Endothelial cell of umbilical vein (primary cell): ENCODE measurements at regions not wholly inside any gene's neighbourhood (a gene's known extent, or its start where the extent isn't known, plus 50 kb on each side); places are given as distances from the start of the nearest gene placed in this dataset.

Experiments
- BruUV-seq: library from RNA; stranded (reverse); fragments of 400-500 nt; replicated peaks from 2 replicates; lab custom pipeline; 2021; lab: Mats Ljungman, UMichigan
- CTCF ChIA-PET: fragments of 300-600, 350-600 bp; sonication (Branson Sonifier 250); formaldehyde crosslinking; loops from one replicate; lab custom pipeline; 2021; ENCODE audit warnings: antibody characterized with exemption, inconsistent platforms; lab: Charles Lee
- POLR2A ChIA-PET: fragments of 300-600, 350-600 bp; sonication (Branson Sonifier 250); formaldehyde crosslinking; loops from one replicate; lab custom pipeline; 2021; ENCODE audit warnings: antibody characterized with exemption, inconsistent platforms; lab: Charles Lee
- DNase-seq: peaks from one replicate; pipeline ENCODE4 v3.0.0-alpha.2; 2011; ENCODE audit warnings: low read depth, low spot score
- FAIRE-seq: peaks from 2 replicates; lab custom pipeline; 2011; peaks lifted over from hg19 to GRCh38; lab: Jason Lieb, UNC
- H2AFZ ChIP-seq: 2 replicates; pipeline ENCODE4 v1.6.0; 2012; ENCODE audit warnings: low read depth, low read length, control low read depth, inconsistent platforms
- H3K27ac ChIP-seq: 2 replicates; pipeline ENCODE4 v1.5.1; 2011; ENCODE audit warnings: low read depth, mild to moderate bottlenecking, control low read depth, low read length, moderate library complexity; ENCODE audit not compliant: insufficient read depth
- H3K27me3 ChIP-seq, 2 experiments: 2 replicates each; pipeline versions ENCODE4 v1.6.0 to v1.6.1; 2011; ENCODE audit warnings: low read length in 2 of 2, mixed read lengths in 1 of 2; ENCODE audit not compliant: control insufficient read depth in 2 of 2, insufficient read depth in 2 of 2
- H3K36me3 ChIP-seq, 2 experiments: 2 replicates in 1 of 2; 3 replicates in 1 of 2; pipeline ENCODE4 v1.5.1; 2011; ENCODE audit warnings: low read length in 2 of 2, mild to moderate bottlenecking in 1 of 2, moderate library complexity in 1 of 2; ENCODE audit not compliant: control insufficient read depth in 2 of 2, insufficient read depth in 2 of 2; ENCODE audit errors: extremely low read depth in 1 of 2
- H3K4me1 ChIP-seq: 3 replicates; pipeline ENCODE4 v1.5.1; 2011; ENCODE audit warnings: mild to moderate bottlenecking, low read length; ENCODE audit not compliant: control insufficient read depth, insufficient read depth; ENCODE audit errors: extremely low read depth
- H3K4me2 ChIP-seq: 2 replicates; pipeline ENCODE4 v1.6.1; 2011; ENCODE audit warnings: low read length, control low read depth, mixed read lengths; ENCODE audit not compliant: insufficient read depth
- H3K4me3 ChIP-seq, 3 experiments: fragments of 200-600 bp in 1 of 3; sonication (generic), shearing (Covaris generic) in 1 of 3; replicated peaks in 1 of 3; 2 replicates each; pipeline ENCODE4 v1.5.1; 2011 to 2016; ENCODE audit warnings: control low read depth in 3 of 3, low read length in 3 of 3, mild to moderate bottlenecking in 2 of 3, inconsistent platforms in 1 of 3, low read depth in 1 of 3, moderate library complexity in 1 of 3; ENCODE audit not compliant: insufficient read depth in 1 of 3
- H3K79me2 ChIP-seq: 2 replicates; pipeline ENCODE4 v1.6.0; 2012; ENCODE audit warnings: low read length, inconsistent platforms; ENCODE audit not compliant: control insufficient read depth, insufficient read depth
- H3K9ac ChIP-seq: replicated peaks from 2 replicates; pipeline ENCODE3; 2011; ENCODE audit warnings: low read length, control low read depth; ENCODE audit not compliant: insufficient read depth; ENCODE audit errors: extremely low read depth
- H3K9me1 ChIP-seq: replicated peaks from 3 replicates; pipeline ENCODE4 v1.6.0; 2011; ENCODE audit warnings: mild to moderate bottlenecking, low read length; ENCODE audit not compliant: control insufficient read depth, insufficient read depth; ENCODE audit errors: extremely low read depth
- H3K9me3 ChIP-seq: replicated peaks from 2 replicates; pipeline ENCODE4 v1.5.1; 2012; ENCODE audit warnings: low read length, inconsistent platforms; ENCODE audit not compliant: control insufficient read depth, insufficient read depth
- H4K20me1 ChIP-seq: replicated peaks from 2 replicates; pipeline ENCODE3; 2011; ENCODE audit warnings: mild to moderate bottlenecking, low read length; ENCODE audit not compliant: control insufficient read depth, insufficient read depth; ENCODE audit errors: extremely low read depth
- CTCF ChIP-seq, 2 donors: IDR thresholded peaks; 1 replicate in 1 of 2; 2 replicates in 1 of 2; pipeline ENCODE4 v1.5.1; 2011; ENCODE audit warnings: low read length in 2 of 2, mild to moderate bottlenecking in 2 of 2, moderate library complexity in 2 of 2, control low read depth in 1 of 2, inconsistent platforms in 1 of 2, low read depth in 1 of 2; ENCODE audit not compliant: insufficient read depth in 1 of 2; ENCODE audit errors: extremely low read depth in 1 of 2
- EZH2 ChIP-seq: IDR thresholded peaks from 2 replicates; pipeline ENCODE4 v1.6.1; 2012; ENCODE audit warnings: borderline replicate concordance, low read depth, mild to moderate bottlenecking, moderate library complexity, low read length, inconsistent platforms; ENCODE audit not compliant: severe bottlenecking
- FOS ChIP-seq: IDR thresholded peaks from 2 replicates; pipeline ENCODE4 v1.6.1; 2011; ENCODE audit warnings: mild to moderate bottlenecking, low read length, moderate library complexity, borderline replicate concordance; ENCODE audit not compliant: insufficient read depth
- GATA2 ChIP-seq: IDR thresholded peaks from 2 replicates; pipeline ENCODE4 v1.7.0; 2011; ENCODE audit warnings: low read depth, mild to moderate bottlenecking, moderate library complexity, mixed read lengths, low read length; ENCODE audit not compliant: insufficient read length, insufficient read depth
- JUN ChIP-seq: IDR thresholded peaks from 2 replicates; pipeline ENCODE4 v1.6.1; 2011; ENCODE audit warnings: borderline replicate concordance, low read depth; ENCODE audit not compliant: insufficient read length, insufficient read depth
- MAX ChIP-seq: IDR thresholded peaks from 2 replicates; pipeline ENCODE4 v1.6.1; 2011; ENCODE audit not compliant: insufficient read depth, insufficient read length
- MYC ChIP-seq: IDR thresholded peaks from one replicate; pipeline ENCODE4 v1.6.1; 2011; ENCODE audit warnings: mild to moderate bottlenecking, low read depth, low read length
- POLR2A ChIP-seq: IDR thresholded peaks from 2 replicates; pipeline ENCODE4 v1.6.1; 2012; ENCODE audit warnings: low read depth, mild to moderate bottlenecking, control low read depth, low read length
- POLR2AphosphoS5 ChIP-seq: IDR thresholded peaks from 2 replicates; pipeline ENCODE4 v1.6.1; 2012; ENCODE audit warnings: low read depth, mild to moderate bottlenecking, control low read depth, low read length, moderate library complexity; ENCODE audit not compliant: insufficient read depth
- dilution Hi-C: fragments of 300-500 bp; cut with MboI; formaldehyde crosslinking; loops from one replicate; pipeline ENCODE4 v1.15.0; 2019; ENCODE audit warnings: low sequenced_read_pairs; ENCODE audit not compliant: extremely low pct_ligation_motif_present
- intact Hi-C: fragments of 100-400 bp; cut with micrococcal nuclease; formaldehyde crosslinking; loops from one replicate; pipeline ENCODE4 v1.10.0; 2022

GRCh38 chr16:35664091-35664693, 2204.8 kb downstream of the TP53TG3F start:
- no peaks in the 10 kb centered on the region for H3K4me1 ChIP-seq
- H4K20me1 ChIP-seq = no peaks in the 10 kb centered on the region
- FAIRE-seq (no peak), DNase-seq (no peak)
- BruUV-seq = no TSS peak
- CTCF ChIA-PET = no interaction called here
- POLR2A ChIA-PET = no interaction called here
- no peak for TF ChIP-seq CTCF (IDR thresholded peaks at IDR 0.05; ENCODE audit: extremely low read depth in 1 of 2, insufficient read depth in 1 of 2, low read depth in 1 of 2, low read length in 2 of 2)
- no peak for TF ChIP-seq POLR2AphosphoS5
- TF ChIP-seq JUN = no peak
- TF ChIP-seq POLR2A = no peak
- TF ChIP-seq FOS = no peak
- no peak for TF ChIP-seq MYC
- TF ChIP-seq GATA2 = no peak
- TF ChIP-seq MAX = no peak
- no peak for TF ChIP-seq EZH2
- intact Hi-C loops (no loop called here), dilution Hi-C loops (no loop called here)
- H3K4me3 ChIP-seq = no peak overlapping the region
- no peaks in the 10 kb centered on the region for H3K9me1 ChIP-seq
- H3K9ac ChIP-seq = no peak overlapping the region
- no peaks in the 10 kb centered on the region for H3K27me3 ChIP-seq
- no peak overlapping the region for H3K4me2 ChIP-seq
- no peak overlapping the region for H3K27ac ChIP-seq
- H3K79me2 ChIP-seq = no peaks in the 10 kb centered on the region
- no peaks in the 10 kb centered on the region for H3K36me3 ChIP-seq
- H3K9me3 ChIP-seq = peaks cover 2% of the 10 kb centered on the region
- H2AFZ ChIP-seq = no peak overlapping the region
